Nucleus accumbens (tissue), 56 donors: ENCODE measurements at regions not wholly inside any gene's neighbourhood (a gene's known extent, or its start where the extent isn't known, plus 50 kb on each side); places are given as distances from the start of the nearest gene placed in this dataset.
"Not testable (repeated sequence)": the region's sequence is repeated elsewhere in the genome, so short reads cannot be mapped to it uniquely, and the experiment has no call there.

Experiments
- DNase-seq, 56 donors: peaks; one replicate each; lab custom pipeline; 2025; lab: John Stamatoyannopoulos, UW

DNA sequence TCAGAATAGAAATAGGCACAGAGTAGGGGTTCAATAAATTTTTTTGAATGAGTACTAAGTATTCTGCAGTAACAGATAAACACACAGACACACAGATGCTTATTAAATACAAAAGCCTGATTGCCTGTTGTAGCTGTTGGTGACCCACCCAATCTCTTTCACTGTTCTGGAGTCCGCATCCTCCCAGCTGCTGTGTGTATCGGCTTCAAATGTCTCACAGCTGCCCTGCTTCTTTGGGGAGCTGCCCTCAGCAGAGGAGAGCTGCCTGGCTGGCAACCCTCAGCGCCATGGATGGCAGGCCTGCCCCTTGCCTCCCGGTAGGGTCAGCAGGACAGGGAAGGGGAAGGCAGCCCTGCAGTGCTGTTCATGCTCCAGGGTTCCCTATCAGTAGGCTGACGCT is 50.5 kb upstream of the PRNP start:
- no peak for DNase-seq

DNA sequence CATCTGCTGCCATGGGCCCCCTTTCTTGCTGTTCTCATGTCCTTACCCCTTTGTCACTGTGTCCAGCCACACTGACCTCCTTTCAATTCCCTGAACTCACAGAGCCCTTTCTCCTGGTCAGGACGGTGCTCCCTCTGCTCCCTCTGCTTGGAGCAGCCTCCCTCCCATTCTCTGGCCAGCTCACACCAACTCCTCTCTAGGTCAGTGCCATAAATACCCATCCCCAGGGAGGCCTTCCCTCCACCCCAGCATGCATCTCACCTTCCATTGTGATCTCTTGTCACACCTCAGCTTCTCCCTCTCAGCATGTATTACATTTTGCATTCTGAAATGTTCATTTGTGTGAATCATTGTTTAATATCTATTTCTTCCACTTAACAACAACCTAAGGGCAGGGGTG is 50.9 kb upstream of the PRNP start:
- no peak for DNase-seq

DNA sequence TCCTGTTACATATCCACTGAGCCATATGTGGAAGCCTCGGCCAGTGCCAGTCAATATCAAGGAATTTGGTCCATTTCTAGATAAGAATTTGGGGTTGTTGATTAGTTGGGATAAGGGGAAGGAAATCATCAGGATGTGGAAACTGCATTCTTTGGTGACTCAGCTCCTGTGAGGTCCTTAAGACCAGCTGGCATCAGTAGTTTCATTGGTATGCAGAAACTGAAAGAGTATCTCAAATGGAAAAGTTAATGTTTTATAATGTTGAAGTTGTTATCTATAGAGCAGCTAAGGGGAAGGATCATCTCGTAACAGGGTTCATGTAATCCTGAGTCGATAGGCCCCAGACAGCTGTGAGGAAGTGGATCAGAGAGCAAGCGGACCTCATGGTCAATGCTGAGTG is 52.5 kb upstream of the PRNP start:
- DNase-seq = no peak

DNA sequence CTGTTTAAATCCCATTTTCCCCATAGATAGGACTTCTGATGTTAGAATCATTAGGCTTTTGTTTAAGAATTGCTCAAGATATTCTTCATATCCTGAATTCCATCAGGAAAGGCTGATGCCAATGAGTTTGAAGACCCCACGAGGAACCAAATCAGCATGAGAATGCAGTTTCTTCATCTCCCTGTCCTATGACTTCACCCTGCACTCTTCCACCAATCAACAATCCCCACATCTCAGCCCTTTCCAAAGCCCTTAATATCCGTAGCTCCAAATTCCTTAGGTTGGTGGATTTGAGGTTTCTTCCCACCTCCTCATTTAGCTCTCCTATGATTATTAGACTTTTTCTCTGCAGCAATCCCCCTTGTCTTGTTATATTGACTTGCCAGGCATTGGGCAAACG is 52.9 kb upstream of the PRNP start:
- DNase-seq = no peak

- no peak for DNase-seq
Measured at GRCh38 chr20:4632876-4633275, 53.4 kb upstream of the PRNP start.

DNA sequence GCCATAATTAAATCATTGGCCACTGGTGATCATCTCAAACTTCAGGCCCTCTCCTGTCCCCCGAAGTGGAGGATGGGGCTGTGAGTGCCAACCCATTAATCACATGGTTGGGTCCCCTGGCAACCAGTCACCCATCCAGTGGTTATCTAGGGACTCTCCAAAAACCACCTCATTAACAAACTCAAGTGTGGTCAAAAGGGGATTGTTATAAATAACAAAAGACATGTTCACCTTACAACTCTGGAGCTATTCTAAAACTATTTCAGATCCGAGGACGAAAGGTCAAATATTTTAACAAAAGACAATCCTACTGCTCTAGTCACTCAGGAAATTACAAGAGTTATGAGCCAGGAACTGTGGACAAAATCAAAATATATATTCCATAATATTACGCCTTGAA is 60.0 kb upstream of the PRNP start:
- no peak for DNase-seq

- DNase-seq = no peak
Measured at GRCh38 chr20:4625687-4626086, 60.6 kb upstream of the PRNP start.

- not testable (repeated sequence) for DNase-seq
Measured at GRCh38 chr20:4624675-4625336, 61.5 kb upstream of the PRNP start.

- not testable (repeated sequence) for DNase-seq
Measured at GRCh38 chr20:4619144-4619543, 67.1 kb upstream of the PRNP start.

GRCh38 chr20:4617484-4617883 is 68.8 kb upstream of the PRNP start:
- peak in 2 of 56 donors; percentile 6 to 23 for DNase-seq

GRCh38 chr20:4617019-4617418 is 69.2 kb upstream of the PRNP start:
- DNase-seq = no peak

DNA sequence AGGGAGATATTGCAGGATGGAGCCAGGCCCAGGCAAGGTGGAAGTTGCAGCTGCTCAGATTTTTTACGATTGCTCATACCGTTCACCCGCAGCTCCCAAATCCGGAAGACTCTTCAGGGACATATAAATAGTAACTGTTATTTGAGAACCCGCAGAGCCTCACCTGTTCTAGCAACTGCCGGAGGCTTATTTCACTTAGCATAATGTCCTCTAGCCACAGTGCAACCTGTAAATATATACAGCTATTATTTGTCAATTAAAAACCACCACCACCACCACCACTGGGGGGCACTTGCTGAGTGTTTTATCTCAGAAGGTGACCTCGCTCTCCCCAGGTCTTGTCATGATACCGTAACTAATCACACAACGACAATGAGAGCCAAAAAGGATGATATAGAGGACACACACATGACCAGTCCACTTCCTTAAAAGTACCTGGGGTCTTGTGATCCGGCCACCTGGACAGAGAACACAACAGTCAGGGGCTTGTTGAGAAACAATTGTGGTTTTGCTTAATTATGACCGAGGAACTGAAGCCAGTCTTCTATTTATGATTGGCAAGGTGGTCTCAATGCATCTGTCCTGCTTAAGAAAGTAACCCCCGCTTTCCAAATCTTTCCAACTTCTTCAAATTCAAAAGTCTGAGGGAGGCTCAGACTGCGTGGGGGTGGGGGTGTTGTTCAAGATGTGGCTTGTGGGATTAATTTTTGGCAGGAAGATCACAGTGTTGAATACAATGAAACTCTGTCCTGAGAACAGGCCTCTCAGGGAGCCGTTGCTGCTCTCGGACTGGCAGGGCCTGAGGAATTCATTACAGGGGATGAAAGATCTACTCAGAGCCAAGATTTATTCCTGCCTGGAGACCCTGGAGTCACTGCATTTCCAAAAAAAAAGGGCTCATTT is 72.3 kb upstream of the PRNP start:
- DNase-seq = peak in 54 of 56 donors; percentile 25 to 88 (median 62)

- DNase-seq = no peak
Measured at GRCh38 chr20:4613184-4613583, 73.1 kb upstream of the PRNP start.

GRCh38 chr20:4610871-4611270 is 75.4 kb upstream of the PRNP start:
- DNase-seq = no peak

DNA sequence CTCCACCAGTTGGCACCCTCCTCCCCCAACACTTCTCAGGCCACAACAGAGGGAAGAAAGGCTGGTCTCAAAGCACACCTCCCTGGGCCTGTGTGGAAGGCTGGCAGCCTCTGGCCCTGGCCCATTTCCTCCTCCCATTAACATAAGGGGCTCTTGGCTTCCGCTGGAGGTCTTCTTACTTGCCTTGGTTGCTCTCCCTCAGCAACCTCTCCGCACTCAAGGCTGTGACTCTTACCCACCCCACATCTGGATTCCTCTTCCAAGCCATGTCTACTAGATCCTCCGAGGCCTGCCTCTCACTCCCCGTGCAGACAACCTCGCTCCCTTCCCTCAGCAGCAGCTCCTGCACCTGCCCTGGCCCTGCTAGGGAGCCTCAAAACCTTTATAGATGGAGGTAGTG is 76.7 kb upstream of the PRNP start:
- no peak for DNase-seq

DNA sequence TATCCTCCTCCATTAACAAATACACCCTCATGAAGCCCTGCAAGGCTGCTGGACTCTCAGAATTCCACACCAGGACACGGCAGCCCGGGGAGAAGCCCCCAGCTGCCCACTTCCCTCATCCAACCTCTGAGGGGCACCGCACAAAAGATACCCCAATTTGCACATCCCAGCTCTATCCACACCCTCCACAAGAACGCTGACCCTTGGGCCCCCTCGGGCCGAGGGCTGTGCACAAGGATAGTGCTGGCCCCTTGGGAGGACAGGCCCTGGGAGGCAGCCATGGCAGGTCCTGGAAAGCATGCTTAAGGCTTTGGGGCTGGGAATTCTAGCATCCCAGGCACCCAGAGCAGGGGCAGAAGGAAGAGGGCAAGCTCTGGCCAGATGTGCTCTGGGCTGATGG is 77.4 kb upstream of the PRNP start:
- DNase-seq = no peak

DNA sequence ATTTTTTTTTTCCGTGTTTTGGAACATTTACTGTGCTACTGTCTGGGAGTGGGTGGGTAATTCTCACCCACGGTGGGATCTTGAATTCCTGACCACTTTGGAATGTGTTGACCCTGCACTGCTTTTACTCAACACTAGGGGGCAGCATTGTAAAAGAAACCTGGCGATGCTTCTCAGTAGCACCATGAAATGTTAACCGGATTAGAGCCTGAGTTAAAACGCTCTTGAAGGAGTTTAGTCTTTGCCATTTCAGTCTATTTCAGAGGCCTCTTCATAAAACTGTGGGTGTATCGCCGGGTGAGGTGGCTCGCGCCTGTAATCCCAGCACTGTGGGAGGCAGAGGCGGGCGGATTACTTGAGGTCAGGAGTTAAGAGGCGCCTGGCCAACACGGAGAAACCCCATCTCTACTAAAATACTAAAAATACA is 79.0 kb upstream of the PRNP start:
- peak in 40 of 56 donors; percentile 6 to 76 (median 29) for DNase-seq

GRCh38 chr20:4606051-4606450 is 80.2 kb upstream of the PRNP start:
- DNase-seq = no peak

- DNase-seq = no peak
Measured at GRCh38 chr20:4605166-4605565, 81.1 kb upstream of the PRNP start.

DNA sequence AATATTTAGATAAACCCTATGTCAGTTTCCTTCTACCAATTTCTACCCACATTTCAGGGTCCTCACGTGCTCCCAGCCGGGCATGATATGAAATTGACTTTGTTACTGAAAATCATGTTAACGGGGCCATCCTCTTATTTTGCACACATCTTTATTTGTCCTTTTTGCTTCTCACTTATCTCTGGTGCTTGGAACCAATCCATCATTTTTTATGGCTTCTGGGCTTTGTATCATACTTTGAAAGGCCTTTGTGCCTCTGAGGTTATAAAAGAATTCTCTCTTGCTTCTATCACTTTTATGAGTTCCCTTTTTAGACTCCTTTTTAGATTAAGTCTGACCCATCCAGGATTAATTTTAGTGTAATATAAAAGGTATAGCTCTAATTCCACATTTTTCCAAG is 81.7 kb upstream of the PRNP start:
- DNase-seq = no peak

DNA sequence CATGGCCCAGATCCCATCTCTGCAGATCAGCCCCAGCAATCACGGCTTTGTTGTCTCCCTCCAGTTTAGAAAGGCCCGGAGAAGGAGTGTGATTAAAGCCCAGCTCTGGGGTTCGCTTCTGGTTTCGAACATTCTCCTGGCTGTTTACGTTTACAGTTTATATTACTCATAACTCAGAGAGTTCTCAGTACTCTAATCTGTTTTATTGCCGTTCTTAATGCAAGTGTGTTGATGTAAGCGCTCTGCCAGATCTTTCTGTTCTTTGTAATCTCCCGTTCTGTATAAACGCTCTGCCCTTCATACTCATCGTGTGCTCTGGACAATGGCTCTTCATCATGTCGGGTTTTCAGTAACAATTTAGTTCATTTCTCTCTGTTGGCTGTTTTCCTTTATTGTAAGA is 82.5 kb upstream of the PRNP start:
- no peak for DNase-seq

DNA sequence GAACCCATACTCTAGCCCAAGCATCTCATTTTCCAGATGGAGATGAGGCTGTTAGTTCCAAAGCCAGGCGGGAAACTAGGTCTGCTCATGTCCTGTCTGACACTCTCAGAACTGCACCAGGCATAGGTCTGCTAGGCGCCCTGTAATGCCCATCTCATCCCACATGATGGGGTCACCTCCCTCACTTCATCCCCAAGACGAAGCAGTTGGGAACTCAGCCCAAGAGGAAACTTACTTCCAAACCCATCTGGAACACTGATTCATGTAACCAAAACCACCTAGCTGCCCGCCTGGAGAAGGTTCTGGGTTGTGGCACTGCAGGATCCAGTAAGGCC is 84.0 kb upstream of the PRNP start:
- DNase-seq = no peak
